ENCODE measurements at regions not wholly inside any gene's neighbourhood (a gene's known extent, or its start where the extent isn't known, plus 50 kb on each side); places are given as distances from the start of the nearest gene placed in this dataset.

DNA sequence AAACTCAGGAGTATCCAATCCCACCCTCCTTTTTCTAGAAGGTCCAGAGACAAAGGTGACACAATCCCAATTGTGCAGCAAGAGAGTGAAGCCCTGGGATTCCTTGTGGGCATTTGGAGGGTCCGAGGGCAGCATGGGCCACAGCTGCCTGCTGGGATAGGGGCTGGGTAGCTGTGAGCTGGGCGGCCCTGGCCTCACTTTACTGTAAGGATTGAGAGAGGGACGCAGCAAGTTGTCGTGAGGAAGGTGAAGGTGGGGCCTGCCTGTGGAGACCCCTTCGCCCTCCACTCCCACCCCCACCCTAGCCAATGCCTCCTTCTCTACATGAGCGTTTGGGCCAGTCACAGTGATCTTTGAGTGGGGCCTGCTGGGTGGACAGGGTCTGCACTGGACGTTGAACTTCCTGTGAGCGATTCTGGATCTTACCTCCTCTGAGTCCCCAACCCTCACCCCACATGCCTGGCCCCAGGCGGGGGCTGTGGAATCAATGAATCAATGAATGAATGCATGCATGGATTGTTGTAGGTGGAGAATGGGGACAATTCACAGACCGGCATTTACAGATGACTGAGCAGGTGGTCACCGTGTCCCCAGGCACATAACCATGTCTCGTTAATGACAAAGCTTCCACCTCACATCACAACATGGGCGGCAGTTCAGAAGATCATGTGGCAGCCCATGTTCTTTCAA, 107.2 kb downstream of the INHBB start:
- no peak for ATAC-seq (replicated peaks)
- Mint-ChIP-seq H3K4me3 (no peak overlapping the region), H3K27ac (no peak overlapping the region), H3K36me3 (ENCODE audit: low read depth) (no peaks in the 10 kb centered on the region), H3K4me1 (no peaks in the 10 kb centered on the region), H3K9me3 (no peaks in the 10 kb centered on the region), H3K27me3 (peaks cover 10% of the 10 kb centered on the region)

GRCh38 chr2:120453635-120453998, 107.7 kb downstream of the INHBB start:
- Mint-ChIP-seq H3K4me1 (no peaks in the 10 kb centered on the region), H3K27me3 (peaks cover 10% of the 10 kb centered on the region), H3K27ac (no peak overlapping the region), H3K4me3 (no peak overlapping the region), H3K36me3 (ENCODE audit: low read depth) (no peaks in the 10 kb centered on the region), H3K9me3 (no peaks in the 10 kb centered on the region)
- no peak for ATAC-seq (replicated peaks)

- Mint-ChIP-seq H3K27ac (no peak overlapping the region), H3K27me3 (peaks cover 6% of the 10 kb centered on the region), H3K9me3 (no peaks in the 10 kb centered on the region), H3K4me3 (no peak overlapping the region), H3K4me1 (no peaks in the 10 kb centered on the region), H3K36me3 (ENCODE audit: low read depth) (no peaks in the 10 kb centered on the region)
- ATAC-seq (replicated peaks) = no peak
These were observed 108.9 kb downstream of the INHBB start for GRCh38 chr2:120454654-120455385.

GRCh38 chr2:120455390-120455789, 109.5 kb downstream of the INHBB start:
- Mint-ChIP-seq H3K36me3 (ENCODE audit: low read depth) (no peaks in the 10 kb centered on the region), H3K27me3 (peaks cover 5% of the 10 kb centered on the region), H3K9me3 (no peaks in the 10 kb centered on the region), H3K27ac (no peak overlapping the region), H3K4me1 (no peaks in the 10 kb centered on the region), H3K4me3 (no peak overlapping the region)
- ATAC-seq (replicated peaks) = no peak

- no peaks in the 10 kb centered on the region for H3K9me3 Mint-ChIP-seq
- no peaks in the 10 kb centered on the region for H3K36me3 Mint-ChIP-seq (ENCODE audit: low read depth)
- H3K27ac Mint-ChIP-seq = no peak overlapping the region
- no peak overlapping the region for H3K4me3 Mint-ChIP-seq
- no peaks in the 10 kb centered on the region for H3K4me1 Mint-ChIP-seq
- ATAC-seq (replicated peaks) = no peak
- H3K27me3 Mint-ChIP-seq = peaks cover 3% of the 10 kb centered on the region
These were observed 110.9 kb downstream of the INHBB start for GRCh38 chr2:120456867-120457266.

- Mint-ChIP-seq H3K4me3 (no peak overlapping the region), H3K9me3 (no peaks in the 10 kb centered on the region), H3K36me3 (ENCODE audit: low read depth) (no peaks in the 10 kb centered on the region), H3K27ac (no peak overlapping the region), H3K27me3 (peaks cover 6% of the 10 kb centered on the region), H3K4me1 (no peaks in the 10 kb centered on the region)
- no peak for ATAC-seq (replicated peaks)
These were observed 114.6 kb downstream of the INHBB start for GRCh38 chr2:120460511-120460910.

DNA sequence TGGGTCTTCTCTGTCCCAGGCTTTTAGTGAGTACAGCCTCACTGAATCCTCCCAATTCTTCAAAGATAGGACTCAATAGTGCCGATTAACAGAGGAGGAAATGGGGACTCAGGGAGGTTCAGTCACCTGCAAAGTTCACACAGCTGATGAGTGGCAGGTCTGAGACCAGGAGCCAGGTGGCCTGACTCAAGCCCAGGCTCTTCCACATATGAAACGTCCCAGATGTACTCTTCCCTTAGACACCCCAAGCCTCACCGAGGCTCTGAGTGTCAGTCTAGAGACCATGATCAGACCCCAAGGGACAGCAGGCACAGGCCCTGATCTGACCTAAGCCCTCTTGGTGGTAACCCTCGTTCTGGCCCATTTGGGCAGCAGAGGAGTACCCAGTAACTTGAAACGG, 115.2 kb downstream of the INHBB start:
- no peak for ATAC-seq (replicated peaks)
- Mint-ChIP-seq H3K4me1 (no peaks in the 10 kb centered on the region), H3K9me3 (no peaks in the 10 kb centered on the region), H3K36me3 (ENCODE audit: low read depth) (no peaks in the 10 kb centered on the region), H3K4me3 (no peak overlapping the region), H3K27ac (no peak overlapping the region), H3K27me3 (peaks cover 6% of the 10 kb centered on the region)

DNA sequence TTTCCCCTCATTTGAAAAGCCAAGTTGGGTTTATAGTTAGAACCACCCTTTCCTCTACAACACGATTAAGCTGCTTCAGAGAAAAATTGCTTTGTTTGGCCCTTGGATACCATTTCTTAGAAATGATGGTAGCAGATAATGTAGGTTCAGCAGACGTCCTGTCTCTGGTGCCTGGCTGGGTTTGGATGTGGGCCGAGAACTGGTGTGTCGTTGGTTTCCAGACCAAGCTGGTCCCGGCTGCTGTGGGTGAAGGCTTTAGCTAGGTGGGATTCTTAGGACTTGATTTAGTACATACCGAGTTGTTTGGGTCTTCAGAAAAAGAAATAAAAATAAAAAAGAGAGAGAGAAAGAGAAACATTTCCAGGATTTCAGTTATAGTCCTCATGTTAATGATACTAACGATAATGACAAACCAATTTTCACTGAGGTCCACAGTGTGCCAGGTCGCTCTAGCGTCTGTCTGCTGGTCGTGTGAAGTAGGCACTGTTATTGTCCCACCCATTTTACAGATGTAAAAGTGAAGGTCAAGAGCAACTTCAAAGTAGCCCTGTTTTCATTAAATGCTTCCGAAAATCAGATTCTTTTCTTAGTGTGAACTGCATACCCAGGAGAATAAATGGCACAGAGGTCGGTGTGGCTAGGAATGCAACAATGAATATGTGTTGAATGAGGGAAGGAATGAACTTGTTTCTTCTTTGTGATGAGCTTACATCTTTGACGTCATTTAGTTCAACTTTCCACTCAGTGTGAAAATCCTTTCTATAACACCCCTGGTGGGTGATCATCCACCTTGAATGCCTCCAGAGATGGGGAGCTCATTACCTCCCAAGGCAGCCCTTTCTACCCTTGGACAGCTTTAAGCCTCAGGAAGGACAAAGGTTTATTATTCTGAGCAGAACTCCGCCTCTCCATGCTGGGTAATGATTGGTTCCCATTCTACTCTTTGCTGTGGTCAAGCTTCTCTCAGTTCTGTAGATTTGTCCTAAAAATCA, 115.9 kb downstream of the INHBB start:
- Mint-ChIP-seq H3K4me3 (no peak overlapping the region), H3K27me3 (peaks cover 10% of the 10 kb centered on the region), H3K27ac (no peak overlapping the region), H3K36me3 (ENCODE audit: low read depth) (no peaks in the 10 kb centered on the region), H3K4me1 (no peaks in the 10 kb centered on the region), H3K9me3 (no peaks in the 10 kb centered on the region)
- ATAC-seq (replicated peaks) = no peak

DNA sequence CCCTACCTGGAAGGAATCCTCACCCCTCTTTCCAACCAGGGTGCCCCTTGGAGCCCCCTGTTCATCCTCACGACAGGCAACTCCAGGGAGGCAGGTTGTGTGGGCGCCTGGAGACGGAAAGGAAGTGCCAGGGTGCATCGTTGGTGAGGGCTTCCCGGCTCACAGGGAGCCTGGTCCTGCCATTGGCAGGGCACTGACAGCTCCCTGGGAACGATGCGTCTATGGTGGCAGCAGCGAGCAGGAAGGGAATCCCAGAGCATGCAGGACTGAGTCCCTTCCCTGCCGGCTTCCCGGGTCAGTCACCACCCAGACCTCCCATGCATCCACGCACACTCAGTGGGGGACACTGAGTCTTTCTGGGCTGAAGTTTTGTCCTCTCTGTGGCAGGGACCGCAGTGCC, 117.6 kb downstream of the INHBB start:
- H3K4me3 Mint-ChIP-seq = no peak overlapping the region
- no peaks in the 10 kb centered on the region for H3K36me3 Mint-ChIP-seq (ENCODE audit: low read depth)
- peaks cover 13% of the 10 kb centered on the region for H3K27me3 Mint-ChIP-seq
- ATAC-seq (replicated peaks) = no peak
- no peaks in the 10 kb centered on the region for H3K4me1 Mint-ChIP-seq
- no peaks in the 10 kb centered on the region for H3K9me3 Mint-ChIP-seq
- no peak overlapping the region for H3K27ac Mint-ChIP-seq

GRCh38 chr2:120463996-120464395, 118.1 kb downstream of the INHBB start:
- H3K9me3 Mint-ChIP-seq = no peaks in the 10 kb centered on the region
- H3K27me3 Mint-ChIP-seq = peaks cover 13% of the 10 kb centered on the region
- no peak overlapping the region for H3K27ac Mint-ChIP-seq
- ATAC-seq (replicated peaks) = no peak
- H3K4me1 Mint-ChIP-seq = no peaks in the 10 kb centered on the region
- no peak overlapping the region for H3K4me3 Mint-ChIP-seq
- H3K36me3 Mint-ChIP-seq (ENCODE audit: low read depth) = no peaks in the 10 kb centered on the region

DNA sequence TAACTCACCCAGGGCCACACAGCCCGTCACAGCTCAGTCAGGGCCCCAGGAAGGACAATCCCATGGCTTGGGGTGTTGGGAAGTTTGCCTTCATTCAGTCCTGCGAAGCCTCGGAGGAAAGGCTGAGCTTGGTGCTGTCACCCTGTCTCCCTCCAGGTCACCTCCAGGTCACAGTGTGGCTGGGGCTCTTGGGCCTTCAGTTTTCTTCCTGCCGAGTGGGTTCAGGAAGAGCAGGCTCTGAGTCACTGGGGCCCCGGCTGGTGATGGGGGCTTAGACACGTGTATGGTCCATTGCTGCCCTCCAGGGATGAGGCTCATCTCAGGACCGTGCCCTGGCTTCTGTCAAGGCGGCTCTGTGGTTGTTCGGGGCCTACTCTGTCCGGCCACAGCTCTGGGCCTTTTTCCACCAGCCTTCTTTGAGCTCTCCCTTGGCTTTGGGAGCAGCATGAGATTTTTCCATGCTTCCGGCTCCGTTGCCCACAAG, 118.6 kb downstream of the INHBB start:
- Mint-ChIP-seq H3K4me3 (no peak overlapping the region), H3K36me3 (ENCODE audit: low read depth) (no peaks in the 10 kb centered on the region)
- no peak for ATAC-seq (replicated peaks)

DNA sequence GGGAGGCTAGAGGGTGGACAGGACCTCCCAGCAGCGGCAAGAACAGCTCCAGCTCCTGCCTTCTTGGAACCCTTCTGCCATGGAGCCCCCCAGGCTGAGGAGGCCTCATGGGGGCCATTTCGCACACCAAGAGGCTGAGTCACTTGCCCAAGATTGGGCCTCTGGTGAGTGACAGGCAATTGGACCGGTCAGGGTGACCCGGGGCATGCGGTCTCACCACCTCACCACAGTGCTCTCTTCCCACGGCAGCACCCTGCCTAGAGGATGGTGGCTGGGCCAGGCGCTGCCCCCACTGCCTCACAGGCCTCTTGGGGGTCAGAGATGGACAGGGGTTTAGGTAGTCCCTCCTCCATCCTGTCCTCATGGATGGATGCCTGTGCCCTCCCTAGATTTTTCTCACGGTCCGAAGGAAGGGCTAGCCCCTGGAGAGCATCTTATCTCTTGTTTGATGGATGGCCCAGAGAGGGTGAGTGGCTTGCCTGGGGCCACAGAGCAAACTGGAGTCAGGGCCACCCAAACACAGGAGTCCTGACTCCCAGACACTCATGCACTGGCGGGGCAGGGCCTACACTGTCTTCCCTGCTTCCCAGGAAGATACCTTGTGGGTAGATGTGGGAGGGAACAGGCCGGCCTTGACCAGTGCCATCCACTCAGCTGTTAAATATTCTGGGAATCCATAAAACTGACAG, 119.2 kb downstream of the INHBB start:
- no peaks in the 10 kb centered on the region for H3K4me1 Mint-ChIP-seq
- H3K9me3 Mint-ChIP-seq = no peaks in the 10 kb centered on the region
- ATAC-seq (replicated peaks) = no peak
- peaks cover 15% of the 10 kb centered on the region for H3K27me3 Mint-ChIP-seq
- H3K36me3 Mint-ChIP-seq (ENCODE audit: low read depth) = no peaks in the 10 kb centered on the region
- no peak overlapping the region for H3K27ac Mint-ChIP-seq
- no peak overlapping the region for H3K4me3 Mint-ChIP-seq

More for the DNA sequence above, 118.6 kb downstream of the INHBB start:
- H3K4me1 Mint-ChIP-seq = no peaks in the 10 kb centered on the region
- no peak overlapping the region for H3K27ac Mint-ChIP-seq
- peaks cover 13% of the 10 kb centered on the region for H3K27me3 Mint-ChIP-seq
- no peaks in the 10 kb centered on the region for H3K9me3 Mint-ChIP-seq

GRCh38 chr2:120465701-120465988, 119.7 kb downstream of the INHBB start:
- H3K9me3 Mint-ChIP-seq = no peaks in the 10 kb centered on the region
- ATAC-seq (replicated peaks) = no peak
- H3K27me3 Mint-ChIP-seq = peaks cover 16% of the 10 kb centered on the region
- no peaks in the 10 kb centered on the region for H3K36me3 Mint-ChIP-seq (ENCODE audit: low read depth)
- no peak overlapping the region for H3K27ac Mint-ChIP-seq
- H3K4me1 Mint-ChIP-seq = no peaks in the 10 kb centered on the region
- H3K4me3 Mint-ChIP-seq = no peak overlapping the region

DNA sequence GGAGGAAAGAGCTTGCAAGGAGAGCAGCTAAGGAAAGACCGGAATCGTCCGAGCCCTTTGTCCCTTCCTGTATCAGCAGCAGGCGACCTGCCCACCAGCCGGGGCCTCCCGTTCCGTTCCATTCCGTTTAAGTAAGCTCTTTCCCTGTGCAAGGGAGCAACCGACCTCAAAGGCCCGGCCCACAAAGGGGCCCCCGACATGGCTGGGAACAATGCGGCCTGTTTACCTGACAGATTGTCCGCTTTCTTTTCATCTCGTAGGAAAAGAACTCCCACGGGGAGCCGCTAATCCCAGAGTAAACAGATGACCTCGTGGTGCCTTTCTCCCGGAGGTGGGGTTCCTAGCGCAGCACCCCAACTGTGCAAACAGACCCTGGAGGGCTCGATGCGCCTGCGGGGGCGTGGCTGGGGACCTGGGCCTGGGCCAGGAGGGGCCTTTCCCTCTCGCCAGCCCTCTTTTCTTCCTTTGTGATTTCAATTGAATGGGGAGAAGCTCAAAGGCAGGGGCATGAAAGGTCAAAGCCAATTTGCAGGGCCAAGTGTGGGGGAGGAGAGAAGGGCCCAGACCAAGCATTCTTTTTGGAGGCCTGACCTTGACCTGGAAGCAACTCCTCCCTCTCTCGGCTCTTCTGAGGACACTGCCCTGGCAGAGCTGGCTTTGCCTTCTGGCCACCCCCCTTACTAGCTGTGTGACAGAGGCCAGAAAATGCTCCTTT, 120.2 kb downstream of the INHBB start:
- Mint-ChIP-seq H3K4me3 (no peak overlapping the region), H3K36me3 (ENCODE audit: low read depth) (no peaks in the 10 kb centered on the region), H3K27me3 (peaks cover 16% of the 10 kb centered on the region), H3K27ac (no peak overlapping the region), H3K4me1 (no peaks in the 10 kb centered on the region), H3K9me3 (no peaks in the 10 kb centered on the region)
- ATAC-seq (replicated peaks) = no peak

Data from activated T-helper 17 cell treated with anti-CD3 and anti-CD28 coated beads, Interleukin-2, amount 50 U/mL, for 72 hours (primary cell).